Mesendoderm (in vitro differentiated cells): ENCODE measurements at regions not wholly inside any gene's neighbourhood (a gene's known extent, or its start where the extent isn't known, plus 50 kb on each side); places are given as distances from the start of the nearest gene placed in this dataset.
A peak's percentile ranks its signal among the peaks of the same experiment; 100 is the strongest.

ENCODE experiments used
- DNase-seq: peaks from one replicate; pipeline ENCODE4 v3.0.0; 2013
- H2AK5ac ChIP-seq: 2 replicates; pipeline ENCODE4 v1.6.1; 2013; ENCODE audit warnings: low read length, inconsistent platforms
- H2BK120ac ChIP-seq: 2 replicates; pipeline ENCODE4 v1.6.1; 2013; ENCODE audit warnings: low read depth, mild to moderate bottlenecking, low read length, moderate library complexity, mixed read lengths
- H2BK15ac ChIP-seq: replicated peaks from 2 replicates; pipeline ENCODE4 v1.6.1; 2013; ENCODE audit warnings: low read depth, mild to moderate bottlenecking, moderate library complexity
- H2BK5ac ChIP-seq: 2 replicates; pipeline ENCODE4 v1.6.1; 2013; ENCODE audit warnings: low read length, inconsistent platforms
- H3K18ac ChIP-seq: 2 replicates; pipeline ENCODE4 v1.6.1; 2013; ENCODE audit warnings: mild to moderate bottlenecking, low read length, mixed read lengths
- H3K23ac ChIP-seq: one replicate; pipeline ENCODE4 v1.6.1; 2013; ENCODE audit warnings: low read length
- H3K27ac ChIP-seq: 2 replicates; pipeline ENCODE4 v1.5.1; 2013; ENCODE audit warnings: low read depth, mild to moderate bottlenecking, inconsistent platforms, low read length, moderate library complexity
- H3K27me3 ChIP-seq: 2 replicates; pipeline ENCODE4 v1.6.1; 2013; ENCODE audit warnings: low read length, control low read depth, mild to moderate bottlenecking, inconsistent platforms; ENCODE audit not compliant: insufficient read depth, poor library complexity
- H3K36me3 ChIP-seq: 2 replicates; pipeline ENCODE4 v1.6.1; 2013; ENCODE audit warnings: low read length, inconsistent platforms; ENCODE audit not compliant: control insufficient read depth, insufficient read depth
- H3K4ac ChIP-seq: one replicate; pipeline ENCODE4 v1.6.1; 2013; ENCODE audit warnings: low read depth, mild to moderate bottlenecking, low read length, moderate library complexity
- H3K4me1 ChIP-seq: 2 replicates; pipeline ENCODE4 v1.6.1; 2013; ENCODE audit warnings: low read depth, low read length, inconsistent platforms; ENCODE audit not compliant: control insufficient read depth
- H3K4me2 ChIP-seq: 2 replicates; pipeline ENCODE4 v1.6.1; 2013; ENCODE audit warnings: low read length
- H3K4me3 ChIP-seq: 2 replicates; pipeline ENCODE4 v1.5.1; 2013; ENCODE audit warnings: mild to moderate bottlenecking, low read length
- H3K56ac ChIP-seq: one replicate; pipeline ENCODE4 v1.6.1; 2013; ENCODE audit warnings: low read length
- H3K79me1 ChIP-seq: 2 replicates; pipeline ENCODE4 v1.6.1; 2013; ENCODE audit warnings: low read length, inconsistent platforms
- H3K79me2 ChIP-seq: 2 replicates; pipeline ENCODE4 v1.6.1; 2013; ENCODE audit warnings: mild to moderate bottlenecking, low read length; ENCODE audit not compliant: control insufficient read depth, insufficient read depth
- H3K9ac ChIP-seq: 2 replicates; pipeline ENCODE4 v1.6.1; 2013; ENCODE audit warnings: low read length, inconsistent platforms
- H4K5ac ChIP-seq: one replicate; pipeline ENCODE4 v1.6.1; 2013; ENCODE audit warnings: low read length
- H4K8ac ChIP-seq: one replicate; pipeline ENCODE4 v1.6.1; 2013; ENCODE audit warnings: low read depth, mild to moderate bottlenecking, control low read depth, low read length, moderate library complexity
- WGBS: extraction: QIAGEN DNeasy Blood & Tissue Kit; methylation state at CpG from one replicate; pipeline ENCODE4 v1.1.7; 2013; ENCODE audit warnings: low lambda C conversion rate, missing lambda C conversion rate; ENCODE audit not compliant: insufficient coverage; ENCODE audit errors: extremely low coverage; 5-methylcytosine and 5-hydroxymethylcytosine counted together

GRCh38 chr18:29004921-29005320 lies 828.0 kb upstream of the CDH2 start:
- no peak overlapping the region for H2BK5ac ChIP-seq
- no peak overlapping the region for H3K56ac ChIP-seq
- H3K4me3 ChIP-seq = no peak overlapping the region
- DNase-seq = peak; percentile 88
- no peaks in the 10 kb centered on the region for H3K79me1 ChIP-seq
- H4K8ac ChIP-seq = no peak overlapping the region
- H4K5ac ChIP-seq = no peak overlapping the region
- H3K18ac ChIP-seq = no peak overlapping the region
- no peak overlapping the region for H3K4me2 ChIP-seq
- no peak overlapping the region for H2BK15ac ChIP-seq
- H3K36me3 ChIP-seq = no peaks in the 10 kb centered on the region
- H3K27me3 ChIP-seq = no peaks in the 10 kb centered on the region
- H2AK5ac ChIP-seq = no peak overlapping the region
- no peaks in the 10 kb centered on the region for H3K79me2 ChIP-seq
- no CpG with 5 or more reads among the region's 1 CpG for WGBS
- H3K23ac ChIP-seq = no peak overlapping the region
- no peak overlapping the region for H3K27ac ChIP-seq
- no peak overlapping the region for H3K4ac ChIP-seq
- H2BK120ac ChIP-seq = no peak overlapping the region
- peaks cover 2% of the 10 kb centered on the region for H3K4me1 ChIP-seq
- no peak overlapping the region for H3K9ac ChIP-seq

- H3K4me2 ChIP-seq = no peak overlapping the region
- DNase-seq = peak; percentile 14
- H2BK15ac ChIP-seq = no peak overlapping the region
- H2BK5ac ChIP-seq = peak overlapping the region; percentile 74
- H3K23ac ChIP-seq = no peak overlapping the region
- H3K36me3 ChIP-seq = no peaks in the 10 kb centered on the region
- H3K18ac ChIP-seq = peak overlapping the region; percentile 60
- H2AK5ac ChIP-seq = no peak overlapping the region
- H3K4me1 ChIP-seq = peaks cover 2% of the 10 kb centered on the region
- H3K9ac ChIP-seq = no peak overlapping the region
- no peak overlapping the region for H4K8ac ChIP-seq
- no peaks in the 10 kb centered on the region for H3K27me3 ChIP-seq
- H3K4ac ChIP-seq = peak overlapping the region; percentile 91
- H3K79me1 ChIP-seq = no peaks in the 10 kb centered on the region
- H3K4me3 ChIP-seq = no peak overlapping the region
- peak overlapping the region; percentile 45 for H3K27ac ChIP-seq
- peak overlapping the region; percentile 47 for H3K56ac ChIP-seq
- H3K79me2 ChIP-seq = no peaks in the 10 kb centered on the region
- H4K5ac ChIP-seq = no peak overlapping the region
- WGBS = no CpG with 5 or more reads among the region's 2 CpGs
- peak overlapping the region; percentile 100 for H2BK120ac ChIP-seq
These were observed 826.3 kb upstream of the CDH2 start for GRCh38 chr18:29003194-29003593.

DNA sequence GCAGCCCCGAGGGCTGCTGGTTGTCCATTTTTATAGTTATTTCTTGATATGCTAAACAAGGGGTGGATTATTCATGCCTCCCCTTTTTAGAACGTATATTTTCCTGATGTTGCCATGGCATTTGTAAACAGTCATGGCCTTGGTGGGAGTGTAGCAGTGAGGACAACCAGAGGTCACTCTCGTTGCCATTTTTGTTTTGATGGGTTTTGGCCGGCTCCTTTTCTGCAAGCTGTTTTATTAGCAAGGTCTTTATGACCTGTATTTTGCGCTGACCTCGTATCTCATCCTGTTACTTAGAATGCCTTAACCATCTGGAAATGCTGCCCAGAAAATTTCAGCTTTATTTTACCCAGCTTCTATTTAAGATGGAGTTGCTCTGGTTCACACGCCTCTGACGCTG lies 825.8 kb upstream of the CDH2 start:
- Histone ChIP-seq H3K36me3 (no peaks in the 10 kb centered on the region), H3K9ac (no peak overlapping the region), H3K27ac (no peak overlapping the region), H3K4me3 (no peak overlapping the region), H2AK5ac (no peak overlapping the region), H4K8ac (no peak overlapping the region), H3K79me1 (no peaks in the 10 kb centered on the region), H3K18ac (peak overlapping the region; percentile 60), H4K5ac (no peak overlapping the region), H2BK120ac (peak overlapping the region; percentile 73), H3K4me1 (peaks cover 2% of the 10 kb centered on the region), H3K4ac (peak overlapping the region; percentile 37), H3K23ac (no peak overlapping the region), H3K27me3 (no peaks in the 10 kb centered on the region), H3K79me2 (no peaks in the 10 kb centered on the region), H3K4me2 (no peak overlapping the region), H2BK5ac (peak overlapping the region; percentile 51), H3K56ac (peak overlapping the region; percentile 30), H2BK15ac (no peak overlapping the region)
- DNase-seq = no peak
- no CpG with 5 or more reads among the region's 8 CpGs for WGBS

- peak overlapping the region; percentile 83 for H2AK5ac ChIP-seq
- no peak overlapping the region for H3K4me2 ChIP-seq
- H2BK5ac ChIP-seq = peak overlapping the region; percentile 72
- H2BK15ac ChIP-seq = no peak overlapping the region
- no peak for DNase-seq
- H4K5ac ChIP-seq = no peak overlapping the region
- peak overlapping the region; percentile 41 for H3K27ac ChIP-seq
- no peak overlapping the region for H3K23ac ChIP-seq
- no peak overlapping the region for H3K9ac ChIP-seq
- H3K4me3 ChIP-seq = no peak overlapping the region
- no CpG with 5 or more reads among the region's 1 CpG for WGBS
- H4K8ac ChIP-seq = no peak overlapping the region
- H3K79me1 ChIP-seq = no peaks in the 10 kb centered on the region
- H3K27me3 ChIP-seq = no peaks in the 10 kb centered on the region
- no peaks in the 10 kb centered on the region for H3K36me3 ChIP-seq
- H2BK120ac ChIP-seq = peak overlapping the region; percentile 78
- H3K4me1 ChIP-seq = peaks cover 2% of the 10 kb centered on the region
- peak overlapping the region; percentile 36 for H3K4ac ChIP-seq
- peak overlapping the region; percentile 56 for H3K56ac ChIP-seq
- H3K18ac ChIP-seq = peak overlapping the region; percentile 90
- H3K79me2 ChIP-seq = no peaks in the 10 kb centered on the region
These were observed 822.8 kb upstream of the CDH2 start for GRCh38 chr18:28999726-29000125.

GRCh38 chr18:28995319-28995718 lies 818.4 kb upstream of the CDH2 start:
- H2BK15ac ChIP-seq = no peak overlapping the region

DNA sequence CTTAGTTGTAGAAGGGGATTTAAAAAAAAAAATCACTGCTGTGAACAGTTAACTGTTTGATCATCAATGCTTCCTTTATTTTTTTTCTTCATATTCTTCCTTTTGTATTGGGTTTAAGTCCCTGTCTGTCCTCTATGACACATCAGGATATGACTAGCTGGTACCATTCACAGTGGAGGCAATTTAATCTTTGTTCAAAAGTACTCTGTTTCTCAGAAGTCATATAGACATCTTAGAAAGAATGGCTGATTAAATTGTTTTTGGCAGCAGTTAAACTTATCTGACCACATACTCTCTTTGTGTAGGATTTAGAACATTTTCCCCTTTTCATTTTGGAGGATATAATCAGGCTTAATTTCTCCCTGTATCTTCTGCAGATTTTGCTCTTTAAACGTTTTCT lies 807.8 kb upstream of the CDH2 start:
- no peak overlapping the region for H2BK15ac ChIP-seq
- H3K27ac ChIP-seq = no peak overlapping the region
- no peak overlapping the region for H2BK120ac ChIP-seq
- no peak overlapping the region for H3K4me2 ChIP-seq
- no peak overlapping the region for H4K8ac ChIP-seq
- no peak overlapping the region for H3K18ac ChIP-seq
- no peak overlapping the region for H3K4ac ChIP-seq
- H3K79me2 ChIP-seq = no peaks in the 10 kb centered on the region
- no peaks in the 10 kb centered on the region for H3K27me3 ChIP-seq
- H4K5ac ChIP-seq = no peak overlapping the region
- H3K9ac ChIP-seq = no peak overlapping the region
- no peak overlapping the region for H2AK5ac ChIP-seq
- DNase-seq = no peak
- H3K56ac ChIP-seq = no peak overlapping the region
- no peaks in the 10 kb centered on the region for H3K79me1 ChIP-seq
- no peaks in the 10 kb centered on the region for H3K36me3 ChIP-seq
- H2BK5ac ChIP-seq = no peak overlapping the region
- no peak overlapping the region for H3K4me3 ChIP-seq
- whole genome bisulfite sequencing = no CpG with 5 or more reads among the region's 1 CpG
- no peaks in the 10 kb centered on the region for H3K4me1 ChIP-seq
- H3K23ac ChIP-seq = no peak overlapping the region

More at GRCh38 chr18:28995319-28995718, 818.4 kb upstream of the CDH2 start:
- Histone ChIP-seq H3K27me3 (no peaks in the 10 kb centered on the region), H4K5ac (no peak overlapping the region), H3K27ac (no peak overlapping the region), H2BK5ac (no peak overlapping the region), H3K4ac (no peak overlapping the region), H4K8ac (no peak overlapping the region), H3K4me3 (no peak overlapping the region), H3K79me1 (no peaks in the 10 kb centered on the region), H2BK120ac (no peak overlapping the region), H2AK5ac (no peak overlapping the region), H3K9ac (no peak overlapping the region), H3K56ac (no peak overlapping the region), H3K79me2 (no peaks in the 10 kb centered on the region), H3K4me2 (no peak overlapping the region), H3K18ac (no peak overlapping the region), H3K23ac (no peak overlapping the region), H3K4me1 (no peaks in the 10 kb centered on the region), H3K36me3 (no peaks in the 10 kb centered on the region)
- no peak for DNase-seq
